HepG2 (cell line): ENCODE measurements at regions not wholly inside any gene's neighbourhood (a gene's known extent, or its start where the extent isn't known, plus 50 kb on each side); places are given as distances from the start of the nearest gene placed in this dataset.

Experiments
- ATAC-seq: fragments of 200-7000 bp; cut with Tn5 transposase; 3 replicates; pipeline ENCODE4 v1.9.1; 2020; ENCODE audit warnings: mild to moderate bottlenecking, moderate library complexity
- BruUV-seq: library from RNA; stranded (reverse); fragments of 400-500 nt; replicated peaks from 2 replicates; lab custom pipeline; 2021; lab: Mats Ljungman, UMichigan
- CTCF ChIA-PET: fragments of 300-600 bp; formaldehyde crosslinking; extraction: SDS; loops from one replicate; lab custom pipeline; 2021; ENCODE audit warnings: low total read pairs, inconsistent platforms, low intra/inter-chr PET ratio; lab: Yijun Ruan, JAX
- POLR2A ChIA-PET: fragments of 350-600 bp; sonication (Branson Sonifier 250); formaldehyde crosslinking; loops from one replicate; lab custom pipeline; 2020; ENCODE audit warnings: antibody characterized with exemption, inconsistent platforms; lab: Yijun Ruan, JAX
- DNase-seq: peaks from one replicate; pipeline ENCODE4 v3.0.0-alpha.2; 2015; ENCODE audit warnings: low spot score
- FAIRE-seq: peaks from 3 replicates; lab custom pipeline; 2011; peaks lifted over from hg19 to GRCh38; lab: Jason Lieb, UNC
- H2AFZ ChIP-seq: one replicate; pipeline ENCODE4 v1.6.1; 2011; ENCODE audit warnings: low read length, inconsistent platforms
- H3K27ac ChIP-seq: fragments of 300-600 bp; 3 replicates; pipeline ENCODE4 v1.8.0; 2011; ENCODE audit warnings: mixed run types, mild to moderate bottlenecking, mixed read lengths, low read length, inconsistent platforms; ENCODE audit not compliant: insufficient read depth; ENCODE audit errors: extremely low read length
- H3K27me3 ChIP-seq, 2 experiments: fragments of 200-600 bp in 1 of 2; 2 replicates in 1 of 2; 3 replicates in 1 of 2; pipeline versions ENCODE4 v1.6.0 to v1.8.0; 2011; ENCODE audit warnings: low read length in 2 of 2, mild to moderate bottlenecking in 2 of 2, moderate library complexity in 2 of 2, inconsistent platforms in 1 of 2; ENCODE audit not compliant: insufficient read depth in 2 of 2, control insufficient read depth in 1 of 2
- H3K36me3 ChIP-seq, 2 experiments: fragments of 200-600 bp in 1 of 2; replicated peaks in 1 of 2; 2 replicates in 1 of 2; 3 replicates in 1 of 2; pipeline versions ENCODE4 v1.5.1 to v1.8.0; 2011; ENCODE audit warnings: low read length in 2 of 2, inconsistent platforms in 1 of 2; ENCODE audit not compliant: insufficient read depth in 2 of 2, control insufficient read depth in 1 of 2
- H3K4me1 ChIP-seq: 2 replicates; pipeline ENCODE4 v1.5.1; 2012; ENCODE audit warnings: low read length, inconsistent platforms; ENCODE audit not compliant: insufficient read depth
- H3K4me2 ChIP-seq: 2 replicates; pipeline ENCODE4 v1.6.0; 2011; ENCODE audit warnings: low read depth, low read length, inconsistent platforms
- H3K4me3 ChIP-seq, 3 experiments: fragments of 200-600 bp in 1 of 3; sonication (generic), shearing (Covaris generic) in 1 of 3; replicated peaks in 1 of 3; 2 replicates each; pipeline ENCODE4 v1.5.1; 2011 to 2016; ENCODE audit warnings: low read length in 3 of 3, inconsistent platforms in 2 of 3, low read depth in 2 of 3, mild to moderate bottlenecking in 2 of 3, control low read depth in 1 of 3, mixed read lengths in 1 of 3; ENCODE audit not compliant: insufficient read depth in 1 of 3
- H3K79me2 ChIP-seq: one replicate; pipeline ENCODE4 v1.6.1; 2011; ENCODE audit warnings: low read length, inconsistent platforms; ENCODE audit not compliant: insufficient read depth
- H3K9ac ChIP-seq: 2 replicates; pipeline ENCODE4 v1.6.0; 2011; ENCODE audit warnings: mild to moderate bottlenecking, low read depth, low read length, inconsistent platforms; ENCODE audit not compliant: insufficient read depth
- H3K9me3 ChIP-seq: 2 replicates; pipeline ENCODE4 v1.5.1; 2012; ENCODE audit warnings: mild to moderate bottlenecking, low read length
- H4K20me1 ChIP-seq: 2 replicates; pipeline ENCODE4 v1.6.0; 2011; ENCODE audit warnings: inconsistent platforms, mild to moderate bottlenecking, low read length, moderate library complexity; ENCODE audit not compliant: insufficient read depth
- IKZF4 ChIP-seq: sonication (generic); formaldehyde crosslinking; IDR thresholded peaks from 2 replicates; pipeline ENCODE4 v1.5.1; 2020; ENCODE audit warnings: borderline replicate concordance, mild to moderate bottlenecking, low read depth, missing genetic modification reagents; ENCODE audit errors: not compliant biosample characterization
- MAFK ChIP-seq, 2 experiments: IDR thresholded peaks in 1 of 2; conservative IDR thresholded peaks in 1 of 2; 2 replicates each; pipeline ENCODE4 v1.6.1; 2011; ENCODE audit warnings: improper control_type of control experiment in 2 of 2, low read length in 2 of 2
- MBD4 ChIP-seq: IDR thresholded peaks from 2 replicates; pipeline ENCODE4 v1.6.1; 2012; ENCODE audit warnings: low read length, inconsistent platforms, borderline replicate concordance
- PAWR ChIP-seq: sonication (generic); formaldehyde crosslinking; IDR thresholded peaks from 2 replicates; pipeline ENCODE4 v1.4.0; 2020; ENCODE audit warnings: missing genetic modification reagents, mild to moderate bottlenecking, borderline replicate concordance
- PLRG1 ChIP-seq: fragments of 450-650 bp; conservative IDR thresholded peaks from 2 replicates; pipeline ENCODE4 v1.6.1; 2016
- PREB ChIP-seq: sonication (generic); formaldehyde crosslinking; IDR thresholded peaks from 2 replicates; pipeline ENCODE4 v1.4.0; 2020; ENCODE audit warnings: missing genetic modification reagents
- PRPF4 ChIP-seq: fragments of 200-400 bp; formaldehyde crosslinking; IDR thresholded peaks from 2 replicates; pipeline ENCODE4 v1.6.1; 2016; ENCODE audit warnings: low read length, low read depth; ENCODE audit not compliant: poor library complexity, severe bottlenecking
- SMAD1 ChIP-seq: sonication (generic); formaldehyde crosslinking; IDR thresholded peaks from 2 replicates; pipeline ENCODE4 v1.4.0; 2020; ENCODE audit warnings: missing genetic modification reagents, low read depth, mild to moderate bottlenecking, borderline replicate concordance
- SRF ChIP-seq: IDR thresholded peaks from 2 replicates; pipeline ENCODE4 v1.6.1; 2011; ENCODE audit warnings: mild to moderate bottlenecking, low read depth, low read length, moderate library complexity
- TFDP2 ChIP-seq: sonication (generic); formaldehyde crosslinking; IDR thresholded peaks from 2 replicates; pipeline ENCODE4 v1.4.0; 2020; ENCODE audit warnings: missing genetic modification reagents
- ZKSCAN1 ChIP-seq: fragments of 150-350 bp; IDR thresholded peaks from 2 replicates; pipeline ENCODE4 v1.6.1; 2014; ENCODE audit warnings: low read length
- ZNF275 ChIP-seq: sonication (generic); formaldehyde crosslinking; IDR thresholded peaks from 2 replicates; pipeline ENCODE4 v1.8.0; 2022; ENCODE audit warnings: missing genetic modification reagents, mild to moderate bottlenecking, inconsistent platforms, borderline replicate concordance
- ZNF318 ChIP-seq: sonication (generic); formaldehyde crosslinking; IDR thresholded peaks from 2 replicates; pipeline ENCODE4 v1.4.0; 2020; ENCODE audit warnings: mild to moderate bottlenecking, missing genetic modification reagents
- WGBS: methylation state at CpG from one replicate; pipeline ENCODE4 v1.1.6; 2017; ENCODE audit warnings: low lambda C conversion rate; 5-methylcytosine and 5-hydroxymethylcytosine counted together
- in situ Hi-C: cut with HindIII; loops from 2 replicates; pipeline ENCODE4 v1.10.0; 2017; ENCODE audit warnings: low pct_unique_long_range_greater_than_20kb; ENCODE audit not compliant: extremely low pct_ligation_motif_present
- intact Hi-C: fragments of 100-400 bp; cut with micrococcal nuclease; formaldehyde crosslinking; loops from one replicate; pipeline ENCODE4 v1.10.0; 2022; ENCODE audit not compliant: unreplicated experiment

- TF ChIP-seq MAFK (conservative IDR thresholded peaks at IDR 0.05 in 1 of 2, IDR thresholded peaks at IDR 0.05 in 1 of 2; ENCODE audit: low read length in 2 of 2) (no peak), ZKSCAN1 (no peak), PAWR (CRISPR knock-in tag) (no peak), PRPF4 (no peak), TFDP2 (CRISPR knock-in tag) (no peak), PREB (CRISPR knock-in tag) (no peak), IKZF4 (no peak), MBD4 (no peak), PLRG1 (no peak)
These were observed 85.5 kb downstream of the CHCHD4 start (continued) for GRCh38 chr3:14039149-14039548.

- Histone ChIP-seq H3K36me3 (no peaks in the 10 kb centered on the region), H3K79me2 (no peaks in the 10 kb centered on the region), H3K9ac (no peak overlapping the region), H3K27ac (no peak overlapping the region), H3K27me3 (peaks cover 0 to 4% of the 10 kb centered on the region in 2 experiments; a peak in 2 of 5 replicates), H2AFZ (no peak overlapping the region), H3K4me2 (no peak overlapping the region), H3K4me3 (no peak overlapping the region), H3K4me1 (no peaks in the 10 kb centered on the region), H3K9me3 (no peaks in the 10 kb centered on the region), H4K20me1 (no peaks in the 10 kb centered on the region)
- in situ Hi-C loops (no loop called here), intact Hi-C loops (no loop called here)
- ChIA-PET CTCF (no interaction called here), POLR2A (no interaction called here)
- no TSS peak for BruUV-seq
- 100% methylated on average over 1 of the region's 22 CpGs for WGBS
- no peak for FAIRE-seq
- ATAC-seq, result no peak
- no peak for DNase-seq
- TF ChIP-seq ZNF318 (CRISPR knock-in tag) (no peak), SMAD1 (CRISPR knock-in tag) (no peak), ZNF275 (no peak), SRF (no peak)
These were observed 87.5 kb downstream of the CHCHD4 start for GRCh38 chr3:14037211-14037610.
